HG03045 (cell line): ENCODE measurements at regions not wholly inside any gene's neighbourhood (a gene's known extent, or its start where the extent isn't known, plus 50 kb on each side); places are given as distances from the start of the nearest gene placed in this dataset.

Experiments used
- ATAC-seq: cut with Tn5 transposase; IDR thresholded peaks from one replicate; pipeline ENCODE4 v1.9.1; 2021; ENCODE audit warnings: mild to moderate bottlenecking, moderate library complexity; ENCODE audit not compliant: unreplicated experiment

DNA sequence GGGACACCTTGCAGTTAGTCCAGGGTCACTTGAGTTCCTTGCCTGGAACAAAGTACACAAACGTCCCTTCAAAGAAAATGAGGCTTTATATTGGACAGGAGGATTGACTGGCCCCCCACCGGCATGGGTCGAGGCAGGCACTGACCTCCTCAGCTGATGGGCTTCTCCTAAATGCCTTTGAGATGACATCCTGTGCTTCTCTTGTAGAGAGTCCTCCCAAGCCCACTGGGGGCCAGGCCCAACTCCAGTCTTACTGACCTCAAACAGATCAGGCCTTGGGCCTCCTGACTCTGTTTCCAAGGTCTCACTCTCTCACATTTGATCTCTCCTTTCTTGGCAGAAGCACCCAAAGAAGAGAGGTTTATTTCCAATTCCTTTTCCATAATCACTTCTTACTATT, 516.1 kb downstream of the MCTP2 start:
- no peak for ATAC-seq

- ATAC-seq, result no peak
Observed at GRCh38 chr15:94749811-94750617, 518.7 kb downstream of the MCTP2 start.

DNA sequence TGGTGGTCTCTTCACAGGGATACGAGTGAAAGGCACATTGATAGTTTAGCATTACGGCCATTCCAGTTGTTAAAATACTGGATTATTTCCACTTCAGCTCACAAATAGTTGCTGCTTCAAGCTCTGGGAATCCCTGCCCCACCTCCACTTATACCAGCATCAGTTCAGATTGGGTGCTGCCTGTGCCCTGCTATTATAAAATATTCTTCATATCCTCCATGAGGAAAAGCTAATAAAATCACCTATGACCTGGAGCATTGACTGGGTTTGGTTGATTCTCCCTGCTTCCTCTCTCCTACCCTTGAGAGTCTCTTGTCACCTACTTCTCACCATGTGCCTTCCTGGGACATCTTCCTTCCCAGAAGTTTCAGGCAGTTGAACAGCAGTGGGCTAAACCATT, 529.0 kb downstream of the MCTP2 start:
- ATAC-seq, result no peak

DNA sequence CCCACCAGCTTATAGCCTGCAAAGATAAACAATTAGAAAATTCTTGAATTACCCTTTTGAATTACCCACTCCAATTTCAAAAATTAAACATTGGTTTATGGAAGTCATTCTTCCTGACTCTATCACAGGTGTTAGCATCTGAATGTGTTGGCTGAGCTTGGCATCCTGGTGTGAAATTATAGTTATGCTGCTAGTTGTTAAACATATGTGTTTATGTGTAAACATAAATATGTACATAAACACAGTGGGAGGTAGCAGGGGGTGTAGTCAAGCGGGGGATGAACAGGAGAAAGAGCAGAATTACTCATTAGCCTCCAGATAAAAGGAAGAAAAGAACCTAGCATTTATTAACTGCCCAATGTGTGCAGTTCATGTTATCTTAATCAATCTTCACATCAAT, 530.2 kb downstream of the MCTP2 start:
- ATAC-seq, result no peak

GRCh38 chr15:94769089-94769488, 537.7 kb downstream of the MCTP2 start:
- no peak for ATAC-seq

DNA sequence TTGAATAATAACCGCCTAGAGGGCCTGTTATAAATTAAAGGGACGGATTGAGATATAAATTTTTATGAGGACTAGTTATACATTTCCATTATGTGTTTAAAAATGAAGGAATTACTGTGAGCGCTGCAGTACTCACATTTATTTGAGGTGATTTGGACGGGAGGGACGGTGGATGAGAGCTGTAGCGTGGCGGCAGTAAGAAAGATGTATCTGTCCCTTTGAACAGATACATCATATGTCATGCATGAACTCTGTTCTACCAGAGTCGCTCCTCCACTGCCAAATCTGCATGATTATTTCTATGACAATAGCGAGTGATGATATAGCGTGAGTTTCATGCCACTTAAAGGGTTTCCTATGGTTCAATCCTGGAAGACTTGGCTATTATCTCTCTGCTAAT, 538.8 kb downstream of the MCTP2 start:
- ATAC-seq, result no peak

DNA sequence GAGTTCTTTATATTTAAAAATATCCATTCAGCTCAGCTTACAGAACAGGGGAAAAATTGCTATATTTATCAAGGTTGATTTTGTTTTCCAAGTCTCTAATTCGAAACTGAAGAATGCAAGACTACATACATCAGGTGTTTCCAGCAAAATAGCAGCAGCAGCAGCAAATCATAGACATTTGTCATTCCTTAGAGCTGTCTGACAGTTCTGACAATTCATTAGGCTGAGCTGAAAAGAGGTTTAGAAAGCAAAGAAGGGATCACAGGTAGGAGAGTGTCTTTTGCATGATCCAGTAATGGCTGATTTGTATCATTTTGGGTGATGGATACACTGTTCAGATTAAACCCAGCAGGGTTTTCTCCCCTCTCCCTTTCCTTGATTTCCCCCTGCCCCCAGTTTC, 545.7 kb downstream of the MCTP2 start:
- no peak for ATAC-seq

DNA sequence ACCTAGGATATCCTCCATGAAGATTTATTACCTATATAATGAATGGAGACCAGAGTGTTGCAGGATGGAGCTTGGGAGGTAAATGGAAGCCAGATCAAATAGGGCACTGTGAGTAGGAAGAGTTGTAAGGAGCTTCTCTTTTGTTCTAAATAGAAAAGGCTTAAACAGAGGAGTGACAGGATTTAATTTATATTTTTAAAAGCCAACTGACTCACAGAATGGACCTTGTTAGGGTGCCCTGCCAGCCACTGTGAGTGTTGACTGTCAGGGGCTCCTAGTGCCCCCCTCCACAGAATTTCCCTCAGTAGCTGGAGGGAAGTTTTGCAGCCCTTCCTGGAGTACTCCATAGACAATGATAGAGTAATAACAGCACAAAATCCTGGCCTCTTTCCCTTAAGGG, 547.5 kb downstream of the MCTP2 start:
- no peak for ATAC-seq

- ATAC-seq, result no peak
Observed at GRCh38 chr15:94780166-94780565, 548.8 kb downstream of the MCTP2 start.

DNA sequence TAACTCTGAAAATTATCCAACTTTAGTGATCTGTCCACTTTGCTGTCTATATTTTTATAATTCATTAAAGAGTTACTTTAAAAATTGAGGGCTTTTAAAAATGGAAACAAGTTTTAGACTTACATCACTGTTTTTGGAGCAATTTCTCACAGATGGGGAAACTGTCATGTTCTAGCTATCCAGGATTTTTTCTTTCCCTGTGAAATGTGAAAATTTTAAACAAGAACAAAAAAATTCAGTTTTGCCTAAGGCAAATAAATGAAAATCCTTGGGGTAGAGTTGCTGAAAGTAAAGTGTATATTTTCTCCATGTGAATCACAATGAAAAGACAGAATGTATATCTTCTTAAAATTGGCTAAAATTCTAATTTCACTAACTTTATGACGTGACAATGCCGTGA, 553.7 kb downstream of the MCTP2 start:
- ATAC-seq, result no peak

GRCh38 chr15:94791008-94791407, 559.6 kb downstream of the MCTP2 start:
- ATAC-seq, result no peak

DNA sequence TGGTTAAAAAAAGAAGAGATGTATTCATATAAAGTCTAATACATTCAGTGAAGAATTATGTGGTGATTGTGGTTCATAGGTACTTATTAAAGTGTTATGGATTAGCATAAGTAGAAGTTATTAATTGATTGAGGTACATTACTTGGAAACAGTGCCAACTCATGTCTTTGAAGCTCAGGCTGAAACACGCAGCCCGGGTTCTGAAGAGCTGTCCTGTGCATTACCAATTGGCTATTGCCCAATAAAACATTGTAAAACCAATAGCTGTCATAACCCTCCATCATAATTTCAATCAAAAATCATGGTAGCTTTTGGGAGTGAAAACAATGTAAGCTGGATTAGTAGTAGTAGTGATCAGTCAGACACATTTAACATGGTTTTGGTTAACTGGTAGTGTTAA, 560.1 kb downstream of the MCTP2 start:
- no peak for ATAC-seq

DNA sequence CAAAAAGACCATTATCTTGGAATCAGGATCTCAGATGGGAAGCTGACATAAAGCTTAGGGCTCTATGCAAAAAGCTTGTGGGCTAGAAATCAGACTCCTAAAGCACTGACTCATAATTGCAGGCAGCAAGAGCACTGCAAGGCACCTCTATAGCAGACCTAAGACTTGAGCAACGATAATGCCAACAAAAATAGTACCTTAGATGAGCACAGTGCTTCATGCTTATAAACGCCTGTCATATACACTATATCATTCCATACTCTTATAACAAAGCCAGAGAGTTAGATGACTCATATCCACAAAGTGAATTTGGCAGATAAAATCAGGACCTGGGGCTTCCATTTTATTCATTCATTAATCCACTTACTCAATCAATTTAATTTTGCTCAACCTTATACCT, 560.8 kb downstream of the MCTP2 start:
- ATAC-seq, result no peak

- no peak for ATAC-seq
Observed at GRCh38 chr15:94793207-94793606, 561.8 kb downstream of the MCTP2 start.

GRCh38 chr15:94793641-94794040, 562.3 kb downstream of the MCTP2 start:
- no peak for ATAC-seq

GRCh38 chr15:94804613-94805012, 573.3 kb downstream of the MCTP2 start:
- no peak for ATAC-seq

GRCh38 chr15:94815110-94815731, 583.9 kb downstream of the MCTP2 start:
- no peak for ATAC-seq

DNA sequence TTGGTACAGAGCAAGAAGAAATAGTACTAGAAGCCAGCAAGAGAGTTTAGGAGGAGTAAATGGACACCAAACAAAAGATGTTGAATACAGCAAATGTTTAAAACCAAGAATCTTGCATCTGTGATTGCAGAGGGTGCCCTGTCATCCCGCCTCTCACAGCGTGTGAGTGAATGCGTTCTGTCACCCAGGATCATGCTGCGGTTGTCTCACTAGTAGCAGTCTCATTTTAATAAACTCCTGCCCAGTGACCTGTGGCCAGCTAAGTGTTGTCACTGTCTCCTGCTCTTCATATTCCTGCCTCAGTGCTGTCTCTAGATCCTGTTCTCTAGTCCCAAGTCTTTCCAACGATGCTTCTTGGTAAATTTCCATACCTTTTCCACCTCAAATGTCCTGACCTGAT, 584.6 kb downstream of the MCTP2 start:
- no peak for ATAC-seq

DNA sequence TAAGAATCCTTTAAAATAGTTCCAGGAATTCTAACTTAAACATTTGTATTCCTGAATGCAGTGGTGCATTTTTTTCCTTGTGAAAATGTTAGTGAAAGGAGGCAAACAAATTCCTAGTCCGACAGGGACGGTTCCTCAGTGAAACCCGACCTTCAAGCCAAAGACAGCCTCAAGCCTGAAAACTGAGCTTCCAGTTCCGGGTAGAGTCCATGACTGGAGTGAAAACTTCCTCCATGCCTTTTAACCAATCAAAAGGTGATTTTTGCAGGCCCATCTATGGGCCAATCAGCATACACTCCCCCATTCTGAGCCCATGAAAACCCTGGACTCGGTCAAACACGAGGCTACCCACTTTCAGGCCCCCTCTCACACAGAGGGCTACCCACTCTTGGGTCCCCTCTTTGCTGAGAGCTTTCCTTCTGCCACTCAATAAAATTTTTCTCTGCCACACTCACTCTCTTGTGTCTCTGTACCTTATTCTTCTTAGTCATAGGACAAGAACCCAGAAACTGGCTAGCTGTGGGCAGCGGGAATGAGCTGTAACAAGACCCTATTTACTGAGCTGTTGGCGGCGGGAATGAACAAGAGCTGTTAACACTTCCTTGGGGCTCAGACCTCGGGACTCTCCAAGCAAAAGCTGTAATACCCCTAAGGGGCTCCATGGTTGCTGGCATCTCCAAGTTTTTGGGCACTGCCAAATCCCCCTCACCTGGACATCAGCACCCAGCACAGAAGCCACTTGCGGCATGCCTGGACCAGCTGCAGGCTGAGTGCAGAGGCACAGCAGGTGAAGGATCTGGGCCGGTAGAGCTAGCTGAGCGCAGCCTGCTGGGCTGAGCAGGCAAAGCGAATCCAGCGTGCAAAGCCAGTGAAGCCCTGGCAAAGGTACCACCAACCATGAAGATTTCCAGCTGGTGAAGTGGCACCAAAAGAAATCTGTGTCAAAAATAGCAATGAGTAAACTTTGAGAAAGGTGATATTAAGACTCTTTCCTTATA, 598.8 kb downstream of the MCTP2 start:
- ATAC-seq, result no peak

DNA sequence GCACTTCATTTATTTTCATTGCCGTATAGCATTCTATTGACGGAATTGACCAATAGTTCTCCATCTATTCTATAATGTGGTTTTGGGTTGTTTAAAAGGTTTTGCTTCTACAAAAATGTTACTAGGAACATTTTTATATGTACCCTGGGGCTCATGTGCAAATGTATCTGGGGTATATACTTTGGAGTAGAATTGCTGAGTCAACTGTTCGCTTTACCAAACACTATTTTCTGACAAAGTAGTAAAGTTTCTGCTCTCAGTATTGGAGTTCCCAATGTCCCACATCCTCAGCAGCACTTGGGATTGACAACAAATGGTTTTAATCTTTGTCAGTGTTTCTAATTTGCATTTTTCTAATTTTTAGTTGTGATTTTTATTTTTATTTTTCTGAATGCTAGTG, 602.6 kb downstream of the MCTP2 start:
- no peak for ATAC-seq

- ATAC-seq, result no peak
Observed at GRCh38 chr15:94834494-94834893, 603.1 kb downstream of the MCTP2 start.
